ENCODE measurements at regions not wholly inside any gene's neighbourhood (a gene's known extent, or its start where the extent isn't known, plus 50 kb on each side); places are given as distances from the start of the nearest gene placed in this dataset.

GRCh38 chr2:221705185-221705877 lies 133.2 kb upstream of the EPHA4 start:
- no peak for TF ChIP-seq TARDBP (IDR thresholded peaks at IDR 0.05)
- no peak for TF ChIP-seq PKNOX1 (IDR thresholded peaks at IDR 0.05)
- TF ChIP-seq ZNF384 (IDR thresholded peaks at IDR 0.05), result no peak
- no peak for TF ChIP-seq FOXM1 (IDR thresholded peaks at IDR 0.05; ENCODE audit: borderline replicate concordance)
- TF ChIP-seq ELF4 (IDR thresholded peaks at IDR 0.05), result no peak
- no peak for TF ChIP-seq FOXK2 (IDR thresholded peaks at IDR 0.05)
